NCI-H146 (cell line): ENCODE measurements at regions not wholly inside any gene's neighbourhood (a gene's known extent, or its start where the extent isn't known, plus 50 kb on each side); places are given as distances from the start of the nearest gene placed in this dataset.
A peak's percentile ranks its signal among the peaks of the same experiment; 100 is the strongest.

Experiments used
- DNase-seq: peaks from one replicate; lab custom pipeline; 2025; lab: John Stamatoyannopoulos, UW

DNA sequence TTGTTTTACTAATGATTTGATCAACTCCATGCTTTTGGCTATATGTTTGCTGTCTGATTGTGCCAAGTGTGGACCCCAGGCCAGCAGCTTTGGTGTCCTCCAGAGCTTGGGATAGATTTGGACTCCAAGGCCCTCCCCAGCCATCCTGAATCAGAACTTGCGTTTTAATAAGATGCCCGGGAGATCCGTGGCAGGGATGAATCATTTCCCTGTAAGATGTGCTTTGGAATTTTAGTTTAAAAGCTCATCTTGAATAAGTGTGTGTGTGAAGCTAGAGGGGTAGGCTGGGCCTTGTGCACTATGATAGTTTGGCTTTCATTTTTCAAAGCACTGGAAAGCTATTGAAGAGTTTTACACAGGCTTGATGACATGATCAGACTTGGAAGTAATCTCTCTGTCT lies 66.2 kb upstream of the SDK1 start:
- no peak for DNase-seq

DNA sequence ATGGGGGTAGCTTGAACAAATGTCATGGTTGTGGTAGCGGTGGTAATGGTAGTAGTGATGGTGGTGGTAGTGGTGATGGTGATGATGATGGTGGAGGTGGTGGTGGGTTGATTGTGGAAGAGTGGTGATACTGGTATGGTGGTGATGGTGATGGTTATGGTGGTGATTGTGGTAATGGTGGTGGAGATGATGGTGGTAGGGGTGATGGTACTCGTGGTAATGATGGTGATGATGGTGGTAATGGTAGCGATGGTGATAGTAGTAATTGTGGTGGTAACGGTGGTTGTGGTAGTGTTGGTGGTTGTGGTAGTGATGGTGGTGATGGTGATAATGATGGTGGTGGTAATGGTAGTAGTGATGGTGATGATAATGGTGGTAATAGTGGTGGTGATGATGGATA lies 65.7 kb upstream of the SDK1 start:
- no peak for DNase-seq

DNA sequence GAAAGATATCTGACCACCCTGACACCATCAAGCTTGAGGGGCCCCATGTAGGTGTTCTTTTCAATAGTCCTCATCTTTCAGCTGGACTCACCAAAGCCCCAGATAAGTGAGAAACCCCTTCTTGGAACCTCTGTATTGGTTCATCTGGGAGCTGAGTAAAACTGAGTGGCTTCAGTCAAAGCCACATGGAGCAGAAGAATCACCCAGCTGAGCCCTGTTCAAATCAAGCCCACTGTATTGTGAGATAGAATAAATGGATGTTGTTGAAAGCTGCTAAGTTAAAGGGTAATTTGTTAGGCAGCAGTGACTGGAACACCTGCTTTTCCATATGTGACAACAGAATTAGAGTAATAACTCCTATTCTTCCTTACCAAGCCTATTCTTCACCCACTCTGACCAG lies 64.8 kb upstream of the SDK1 start:
- DNase-seq, result no peak

DNA sequence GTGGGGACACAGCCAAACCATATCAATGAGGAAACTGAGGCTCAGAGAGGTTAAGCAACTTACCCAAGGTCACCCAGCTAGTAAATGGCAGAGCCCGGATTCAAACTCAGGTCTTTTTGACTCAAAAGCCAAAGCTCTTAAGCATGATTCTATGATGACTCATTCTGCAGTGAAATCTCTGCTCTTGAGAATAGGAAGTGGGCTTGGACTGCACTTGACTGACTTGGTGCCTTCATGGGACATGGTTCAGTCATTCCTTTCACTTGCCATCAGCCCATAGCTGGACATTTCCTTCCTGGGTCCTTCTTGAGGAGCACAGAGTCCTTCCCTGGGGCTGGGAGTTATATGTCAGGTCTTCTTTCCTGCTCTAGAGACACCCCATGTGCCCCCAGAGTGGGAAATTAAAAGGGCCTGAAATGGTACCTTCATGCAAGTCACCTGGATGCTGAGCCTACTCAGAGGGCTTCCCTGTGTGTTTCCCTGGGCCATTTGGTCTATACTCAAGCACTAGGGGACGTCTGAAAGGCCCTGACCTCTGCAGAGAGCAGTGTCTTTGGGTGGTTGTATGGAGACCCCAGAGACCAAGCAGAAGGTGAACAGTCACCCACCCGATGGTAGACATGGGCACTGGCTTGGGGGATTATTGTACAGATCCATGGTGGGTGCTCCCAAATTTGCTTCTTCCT lies 62.4 kb upstream of the SDK1 start:
- DNase-seq, result no peak

DNA sequence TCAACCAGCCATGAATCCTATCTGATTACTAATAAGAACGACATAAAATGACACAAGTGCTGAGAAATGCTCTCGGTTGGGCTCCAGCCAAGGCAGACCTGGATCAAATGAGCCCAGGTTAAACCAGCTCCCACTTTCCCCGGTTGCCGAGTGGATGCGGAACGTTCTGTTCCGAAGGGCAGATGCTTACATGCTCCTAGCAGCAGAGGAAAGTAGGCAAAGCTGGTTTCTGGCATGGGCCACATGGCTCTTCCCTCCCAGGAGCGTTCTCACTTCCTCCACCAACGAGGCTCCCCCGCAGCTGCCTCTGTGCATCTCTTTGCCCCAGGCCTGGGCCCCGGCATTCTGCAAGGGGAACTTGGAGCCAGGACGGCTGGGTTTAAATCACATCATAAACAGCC lies 61.8 kb upstream of the SDK1 start:
- DNase-seq, result no peak

DNA sequence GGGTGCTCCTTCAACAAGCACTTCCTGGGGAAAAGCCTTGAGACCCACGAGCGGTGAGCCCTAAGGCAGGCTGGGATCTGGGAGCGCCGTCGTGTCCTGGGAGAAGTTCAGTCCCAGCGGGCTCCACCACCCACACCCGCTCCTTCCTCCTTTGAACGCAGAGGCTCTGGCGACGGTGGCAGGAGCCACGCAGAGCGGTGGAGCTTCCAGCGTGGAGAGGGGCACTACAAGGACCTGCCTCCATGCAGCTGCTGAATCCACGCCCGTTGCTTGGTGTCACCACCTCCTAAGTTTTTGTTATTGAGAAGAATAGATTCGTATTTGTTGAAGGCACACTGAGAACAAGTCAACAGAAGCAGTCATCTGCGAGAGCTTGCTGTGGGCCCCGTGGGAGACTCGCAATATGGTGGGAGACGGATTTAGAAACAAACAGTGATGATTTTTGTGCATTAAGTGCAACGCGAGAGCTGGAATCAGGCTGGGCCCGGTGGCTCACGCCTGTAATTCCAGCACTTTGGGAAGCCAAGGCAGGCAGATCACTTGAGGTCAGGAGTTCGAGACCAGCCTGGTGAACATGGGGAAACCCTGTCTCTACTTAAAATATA lies 60.1 kb upstream of the SDK1 start:
- no peak for DNase-seq

DNA sequence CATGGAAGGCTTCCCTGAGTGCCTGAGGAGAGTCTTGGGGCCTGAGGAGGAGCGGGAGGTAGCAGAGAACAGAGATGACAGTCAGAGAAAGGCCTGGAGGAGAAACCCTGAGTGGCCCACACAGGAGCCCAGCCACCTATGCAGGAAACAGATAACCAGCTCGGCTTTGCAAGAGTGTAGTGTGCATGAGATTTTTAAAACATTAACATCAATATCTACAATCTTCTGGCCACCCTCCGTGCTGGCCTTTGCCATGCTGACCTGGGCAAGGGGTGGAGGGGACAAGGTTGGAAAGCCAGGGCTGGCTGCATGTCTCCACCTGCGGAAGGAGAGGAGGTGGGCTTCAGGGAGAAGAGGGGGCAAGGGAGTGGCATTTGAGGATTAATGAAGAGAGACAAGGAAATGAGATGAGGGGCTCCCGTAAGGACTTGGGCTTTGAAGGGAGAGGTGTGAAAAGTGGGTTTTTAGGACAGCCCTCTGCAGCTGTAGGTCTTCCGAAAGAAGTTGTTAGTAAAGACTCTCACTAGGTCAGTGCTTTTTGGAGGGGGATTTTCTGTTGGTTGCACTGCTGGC lies 59.3 kb upstream of the SDK1 start:
- DNase-seq, result no peak

DNA sequence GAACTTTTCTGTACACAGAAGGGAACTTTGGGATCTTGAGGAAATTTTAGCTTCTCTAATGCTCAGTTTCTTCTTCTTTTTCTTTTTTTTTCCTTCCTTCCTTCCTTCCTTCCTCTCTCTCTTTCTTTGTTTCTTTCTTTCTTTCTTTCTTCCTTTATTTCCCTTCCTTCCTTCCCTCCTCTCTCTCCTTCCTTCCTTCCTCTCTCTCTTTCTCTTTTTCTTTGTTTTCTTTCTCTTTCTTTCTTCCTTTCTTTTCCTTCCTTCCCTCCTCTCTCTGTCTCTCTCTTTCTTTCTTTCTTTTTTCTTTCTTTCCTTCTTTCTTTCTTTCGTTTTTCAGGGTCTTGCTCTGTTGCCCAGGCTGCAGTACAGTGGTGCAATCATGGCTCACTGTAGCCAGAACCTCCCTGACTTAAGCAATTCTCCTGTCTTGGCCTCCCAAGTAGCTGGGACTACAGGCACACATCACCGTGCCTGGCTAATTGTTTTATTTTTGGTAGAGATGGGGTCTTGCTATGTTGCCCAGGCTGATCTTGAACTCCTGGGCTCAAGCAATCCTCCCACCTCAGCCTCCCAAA lies 58.6 kb upstream of the SDK1 start:
- DNase-seq, result no peak

DNA sequence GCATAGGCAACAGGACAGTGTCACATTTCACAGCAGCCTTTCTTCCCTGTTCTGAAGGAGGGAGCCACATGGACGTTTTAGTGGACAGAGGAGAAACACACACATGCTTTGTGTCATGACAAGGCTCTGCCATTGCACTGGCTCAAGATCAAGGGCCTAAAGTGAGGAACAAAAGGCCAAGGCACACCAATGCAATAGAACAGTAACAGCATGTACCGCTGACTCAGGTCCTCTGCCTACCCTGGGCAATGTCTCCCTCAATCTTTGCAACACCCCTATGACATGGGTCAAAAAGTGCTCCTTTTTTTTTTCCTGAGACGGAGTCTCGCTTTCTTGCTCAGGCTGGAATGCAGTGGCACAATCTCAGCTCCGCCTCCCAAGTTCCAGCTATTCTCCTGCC lies 57.8 kb upstream of the SDK1 start:
- peak; percentile 21 for DNase-seq

DNA sequence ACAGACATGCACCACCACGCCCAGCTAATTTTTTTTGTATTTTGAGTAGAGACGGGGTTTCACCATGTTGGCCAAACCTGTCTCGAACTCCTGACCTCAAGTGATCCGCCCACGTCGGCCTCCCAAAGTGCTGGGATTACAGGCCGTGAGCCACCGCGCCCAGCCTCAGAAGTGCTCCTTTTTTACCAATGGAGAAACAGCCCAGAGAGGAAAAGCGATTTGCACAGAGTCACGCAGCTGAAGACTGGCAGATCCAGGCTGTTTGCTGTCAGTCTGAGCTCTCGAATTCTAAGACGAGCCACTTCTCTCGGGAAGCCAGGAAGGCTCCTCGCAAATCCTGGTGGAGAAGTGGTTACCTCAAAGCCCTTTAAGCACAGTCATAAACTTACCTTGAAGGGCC lies 57.4 kb upstream of the SDK1 start:
- DNase-seq, result no peak

DNA sequence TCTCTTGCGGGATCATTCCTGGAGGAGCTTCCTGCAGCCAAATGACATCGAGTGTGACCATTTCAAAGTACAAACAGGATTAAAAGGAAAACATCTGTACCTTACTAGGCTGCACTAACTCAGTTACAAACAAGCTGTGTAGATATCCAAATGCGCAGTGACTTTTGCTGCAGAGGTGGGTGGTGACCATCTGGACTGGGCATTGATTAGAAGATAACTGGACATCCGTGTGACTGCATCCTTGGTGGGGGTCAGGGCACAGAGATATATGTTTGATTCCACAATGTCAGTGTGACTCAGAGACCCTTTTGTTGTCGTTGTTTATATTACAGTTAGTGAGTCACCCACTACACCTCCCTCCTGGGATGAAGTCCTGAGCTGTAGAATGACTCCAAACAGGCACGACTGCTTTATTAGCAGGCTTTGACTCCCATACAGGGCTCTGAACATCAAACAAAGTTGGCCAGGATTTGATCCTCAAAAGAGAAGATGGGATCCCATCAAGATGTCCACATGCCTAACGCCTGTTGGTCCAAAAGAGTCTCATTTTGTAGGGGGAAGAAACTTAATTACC lies 56.7 kb upstream of the SDK1 start:
- peak; percentile 78 for DNase-seq

DNA sequence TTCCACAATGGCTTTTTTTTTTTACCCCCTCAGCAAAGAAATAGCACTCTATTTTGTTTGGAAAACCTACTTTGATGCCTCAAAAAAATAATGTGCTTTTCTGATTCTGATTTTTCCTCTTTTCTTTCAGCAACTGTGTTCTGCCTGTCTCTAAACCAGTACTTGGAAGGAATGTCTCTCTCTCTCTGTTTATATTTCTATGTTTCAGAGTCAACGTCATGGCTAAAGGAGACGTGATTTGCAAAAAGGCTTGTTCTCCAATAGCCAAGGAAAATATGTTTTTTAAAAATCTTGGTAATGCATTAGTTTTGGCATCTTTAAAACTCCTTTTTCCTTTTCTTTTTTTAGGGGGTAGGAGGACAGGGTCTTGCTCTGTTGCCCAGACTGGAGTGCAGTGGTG lies 56.0 kb upstream of the SDK1 start:
- no peak for DNase-seq

DNA sequence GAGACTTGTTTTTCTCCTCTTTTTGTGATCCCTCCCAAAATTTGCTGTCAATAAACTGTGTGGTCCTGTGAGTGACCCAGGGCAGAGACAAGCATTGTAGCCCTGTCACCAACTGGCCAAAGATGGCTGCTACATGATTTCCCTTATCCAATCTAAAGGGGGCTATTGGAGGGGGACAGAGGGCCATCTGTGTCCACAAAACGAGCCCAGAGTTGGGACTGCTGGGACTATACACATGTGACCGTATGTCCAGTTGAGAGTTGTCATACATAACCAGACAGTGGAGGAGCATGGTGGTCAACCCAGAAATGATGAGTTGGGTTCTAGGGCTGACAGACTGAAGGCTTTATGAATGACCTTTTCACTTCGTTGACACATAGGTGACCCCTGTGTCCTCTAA lies 55.3 kb upstream of the SDK1 start:
- DNase-seq, result no peak

DNA sequence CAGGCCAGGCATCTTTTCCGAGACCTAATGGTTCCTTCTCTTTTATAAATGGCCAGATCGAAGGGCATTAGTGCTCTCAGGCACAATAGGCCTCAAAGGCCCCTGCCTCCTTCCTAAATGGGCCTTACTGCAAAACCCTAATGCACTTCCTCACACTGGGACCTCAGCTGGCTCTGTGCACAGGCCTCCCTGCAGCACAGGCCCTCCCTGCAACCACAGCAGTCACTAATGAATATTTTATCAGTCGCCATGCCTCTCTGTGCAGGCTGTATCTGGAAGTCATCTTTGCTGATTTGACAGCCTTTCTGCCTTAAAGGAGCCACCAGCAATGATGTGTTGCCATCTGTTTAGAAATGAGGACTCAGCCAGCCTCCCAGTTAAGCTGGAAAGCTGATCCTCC lies 54.9 kb upstream of the SDK1 start:
- no peak for DNase-seq

DNA sequence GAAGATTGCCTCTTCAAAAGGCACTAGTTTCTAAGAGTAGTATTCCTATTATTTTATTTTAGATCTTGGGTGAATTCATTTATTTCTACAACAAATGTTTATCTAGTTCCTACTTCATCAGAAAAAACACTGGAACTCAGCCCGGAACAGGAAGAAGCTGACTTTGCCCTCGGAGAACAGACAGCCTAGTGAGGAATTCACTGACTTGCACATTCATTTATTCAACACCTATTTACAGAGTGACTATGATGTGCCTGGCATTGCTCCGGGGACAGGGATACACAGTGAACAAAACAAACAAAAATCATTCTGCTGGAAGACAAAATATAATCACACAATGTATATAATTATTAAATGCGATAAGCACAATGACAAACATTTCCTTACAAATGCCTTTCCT lies 54.4 kb upstream of the SDK1 start:
- no peak for DNase-seq

DNA sequence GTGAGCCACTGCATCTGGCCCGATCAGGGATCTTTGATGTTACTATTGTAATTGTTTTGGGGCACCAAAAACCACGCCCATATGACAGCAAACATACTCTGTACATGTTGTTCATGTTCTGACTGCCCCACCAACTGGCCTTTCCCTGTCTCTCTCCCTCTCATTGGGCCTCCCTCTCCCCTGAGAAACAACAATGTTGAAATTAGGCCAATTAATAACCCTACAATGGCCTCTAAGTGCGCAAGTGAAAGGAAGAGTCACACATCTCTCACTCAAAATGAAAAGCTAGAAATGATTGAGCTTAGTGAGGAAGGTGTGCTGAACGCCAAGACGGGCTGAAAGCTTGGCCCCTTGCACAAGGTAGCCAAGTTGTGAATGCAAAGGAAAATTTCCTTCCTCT lies 50.3 kb upstream of the SDK1 start:
- no peak for DNase-seq
